Esophagus mucosa (tissue), 1 donor: ENCODE measurements at regions not wholly inside any gene's neighbourhood (a gene's known extent, or its start where the extent isn't known, plus 50 kb on each side); places are given as distances from the start of the nearest gene placed in this dataset.
"Not testable (repeated sequence)": the region's sequence is repeated elsewhere in the genome, so short reads cannot be mapped to it uniquely, and the experiment has no call there.

Experiments
- ATAC-seq: fragments of 200-7000 bp; cut with Tn5 transposase; one replicate; pipeline ENCODE4 v1.9.1; 2020
- donor health status: DM: yes; HTN: yes; CAD: no.

DNA sequence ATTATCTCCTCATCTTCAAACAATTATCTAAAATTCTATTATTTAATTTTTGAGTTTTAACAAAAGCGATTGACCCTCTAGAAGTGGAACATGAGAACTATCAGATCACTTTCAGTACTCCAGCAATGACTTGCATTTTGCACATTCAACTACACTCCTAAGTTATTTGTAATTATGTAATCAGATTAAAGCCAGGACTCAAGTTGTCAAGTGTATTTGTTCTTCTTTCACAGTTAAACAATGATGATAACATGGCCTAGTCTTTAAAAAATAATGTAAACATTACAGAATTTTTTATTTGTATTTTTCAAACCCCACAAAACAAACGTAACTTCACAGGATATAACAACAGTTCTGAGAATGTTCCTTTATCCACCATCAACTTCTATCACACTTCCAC lies 2148.9 kb upstream of the ACO1 start:
- no peak for ATAC-seq

DNA sequence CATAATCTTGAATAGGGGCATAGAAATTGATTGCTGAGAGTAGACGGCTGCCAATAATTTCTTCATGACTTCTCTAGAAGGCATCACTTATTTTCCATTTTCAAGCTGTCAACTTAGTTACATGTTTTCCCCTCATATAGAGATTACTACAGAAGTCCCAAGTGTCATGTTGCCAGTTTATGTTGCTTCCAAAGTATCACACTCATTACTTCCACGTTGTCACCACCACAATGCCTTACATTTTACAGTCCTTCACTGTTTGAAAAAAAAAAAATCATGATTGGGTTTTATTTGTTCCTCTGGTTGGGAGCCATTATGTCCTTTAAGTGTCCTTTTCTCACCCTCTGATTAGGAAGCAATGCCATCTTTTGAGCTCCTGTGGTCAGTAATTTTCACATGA lies 2144.6 kb upstream of the ACO1 start:
- ATAC-seq, result no peak

DNA sequence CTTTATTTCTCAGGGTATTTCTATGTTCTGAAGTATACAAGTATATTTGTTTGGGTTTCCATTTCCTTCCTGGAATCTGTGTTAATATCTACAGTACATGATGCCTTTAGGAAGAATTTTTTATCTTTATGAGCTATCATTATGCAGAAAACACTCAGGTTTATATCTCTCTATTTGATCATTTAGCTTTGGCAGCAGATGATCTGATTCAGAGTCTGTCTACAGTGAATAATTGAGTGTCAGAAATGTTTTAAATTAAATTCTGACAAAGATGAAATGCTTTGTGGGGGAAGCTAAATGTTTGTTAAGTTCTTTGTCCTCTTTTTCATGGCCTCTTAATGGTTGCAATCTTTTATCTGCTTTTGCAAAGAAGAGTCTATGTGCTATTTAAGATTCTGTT lies 2141.0 kb upstream of the ACO1 start:
- ATAC-seq, result no peak

DNA sequence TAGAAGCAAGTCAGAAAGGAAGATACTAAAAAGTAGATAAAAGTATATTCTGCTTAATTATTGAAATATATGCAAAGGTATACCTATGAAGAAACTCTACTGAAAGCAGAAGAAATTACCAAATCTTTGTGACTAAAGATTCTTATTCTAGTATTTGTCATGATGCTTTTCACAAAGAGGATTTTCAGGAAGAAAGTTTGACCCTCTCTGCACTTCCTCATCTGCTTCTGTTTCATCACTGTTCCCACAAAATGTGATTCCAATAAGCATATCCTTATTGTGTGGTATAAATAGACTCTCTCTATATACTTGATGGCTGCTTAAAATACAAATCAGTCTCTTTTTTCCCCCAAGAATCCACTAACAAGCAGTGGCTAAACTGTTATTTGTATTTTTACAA lies 2139.6 kb upstream of the ACO1 start:
- ATAC-seq, result no peak

DNA sequence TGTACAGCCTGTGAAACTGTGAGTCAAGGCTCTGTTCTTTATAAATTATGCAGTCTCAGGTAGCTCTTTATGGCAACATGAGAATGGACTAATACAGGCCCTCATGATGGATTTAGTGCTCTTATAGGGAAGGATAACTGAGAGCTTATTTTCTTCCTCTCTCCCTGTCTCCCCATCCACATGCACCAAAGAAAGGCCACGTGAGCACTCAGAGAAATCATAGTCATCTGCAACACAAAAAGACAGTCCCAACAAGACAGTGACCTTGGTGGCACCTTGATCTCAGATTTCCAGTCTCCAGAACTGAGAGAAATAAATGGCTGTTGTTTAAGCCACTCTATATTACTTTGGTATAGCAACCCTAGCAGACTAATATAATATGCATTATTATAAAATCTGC lies 2133.6 kb upstream of the ACO1 start:
- no peak for ATAC-seq

DNA sequence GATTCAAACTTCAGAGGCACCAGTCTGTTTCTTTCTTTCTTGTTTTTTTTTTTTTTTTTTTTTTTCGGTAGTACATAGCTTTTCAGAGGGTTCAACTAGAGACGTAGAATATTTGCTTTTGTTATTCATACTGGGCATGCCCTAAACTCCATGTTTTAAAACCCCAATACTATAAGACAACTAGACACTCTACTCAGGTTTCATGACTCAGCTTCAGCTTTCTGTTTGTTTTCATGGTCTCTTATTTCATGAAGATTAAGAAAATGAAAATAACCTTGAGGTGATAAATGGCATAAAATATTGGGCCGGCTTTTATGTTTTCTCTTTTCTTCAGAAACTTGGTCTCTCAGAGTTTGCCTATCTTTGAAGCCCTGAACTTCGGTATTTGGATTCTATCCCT lies 2126.3 kb upstream of the ACO1 start:
- ATAC-seq, result no peak

DNA sequence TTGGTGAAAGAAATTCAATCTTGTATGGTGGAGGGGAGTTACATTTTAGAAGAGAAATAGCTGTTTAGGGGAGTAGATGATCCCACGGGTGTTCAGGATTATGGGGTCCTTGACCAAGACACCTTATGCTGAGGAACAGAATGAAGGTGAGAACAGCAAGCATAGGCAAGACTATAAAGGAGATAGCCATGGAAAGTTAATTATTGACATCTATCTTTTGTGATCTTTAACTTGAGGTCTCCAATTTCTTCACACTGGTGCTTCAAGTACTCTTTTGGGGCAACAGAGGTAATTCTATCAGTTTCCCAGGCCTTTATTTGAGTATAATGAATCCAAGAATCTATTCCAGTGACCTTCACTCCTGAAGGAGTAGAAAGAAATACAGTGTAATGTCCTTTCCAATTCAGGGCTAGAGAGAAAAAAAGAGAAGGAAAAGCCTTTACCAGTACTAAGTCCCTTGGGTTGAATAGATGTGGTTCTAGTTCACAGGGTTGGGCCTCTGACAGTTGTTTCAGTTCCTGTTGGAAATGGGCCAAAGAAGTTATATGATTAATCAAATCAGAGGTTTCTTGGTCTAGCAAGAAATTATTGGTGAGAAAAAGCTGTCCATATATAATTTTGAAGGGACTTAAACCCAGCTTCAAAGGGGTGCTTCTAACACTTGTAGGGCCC lies 2104.1 kb upstream of the ACO1 start:
- ATAC-seq, result no peak

DNA sequence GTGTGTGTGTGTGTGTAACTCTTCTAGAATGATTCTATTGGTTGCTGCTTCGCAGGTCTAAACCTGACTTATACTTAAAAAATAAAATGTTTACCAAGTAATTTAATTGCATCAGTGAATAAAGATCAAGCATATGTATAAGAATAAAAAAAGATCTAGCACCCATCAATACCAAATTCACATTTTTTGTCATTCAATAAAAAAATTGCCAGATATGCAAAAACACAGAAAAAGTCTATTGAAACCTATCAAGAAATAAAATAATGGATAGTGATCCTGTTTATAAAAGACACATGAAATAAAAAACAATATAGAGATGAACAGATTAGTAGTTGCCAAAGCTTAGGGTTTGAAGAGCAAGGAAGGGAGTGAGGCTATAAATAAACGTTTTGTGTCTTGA lies 2095.0 kb upstream of the ACO1 start:
- no peak for ATAC-seq

DNA sequence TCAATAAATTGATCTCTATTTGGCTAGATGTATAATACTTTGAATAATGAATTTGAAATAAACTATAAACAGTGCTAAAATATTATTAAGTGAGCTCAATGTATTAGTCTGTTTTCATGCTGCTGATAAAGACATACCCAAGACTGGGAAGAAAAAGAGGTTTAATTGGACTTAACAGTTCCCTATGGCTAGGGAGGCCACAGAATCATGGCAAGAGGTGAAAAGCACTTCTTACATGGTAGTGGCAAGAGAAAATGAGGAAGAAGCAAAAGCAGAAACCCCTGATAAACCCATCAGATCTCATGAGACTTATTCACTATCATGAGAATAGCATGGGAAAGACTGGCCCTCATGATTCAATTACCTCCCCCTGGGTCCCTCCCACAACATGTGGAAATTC lies 2092.4 kb upstream of the ACO1 start:
- not testable (repeated sequence) for ATAC-seq

DNA sequence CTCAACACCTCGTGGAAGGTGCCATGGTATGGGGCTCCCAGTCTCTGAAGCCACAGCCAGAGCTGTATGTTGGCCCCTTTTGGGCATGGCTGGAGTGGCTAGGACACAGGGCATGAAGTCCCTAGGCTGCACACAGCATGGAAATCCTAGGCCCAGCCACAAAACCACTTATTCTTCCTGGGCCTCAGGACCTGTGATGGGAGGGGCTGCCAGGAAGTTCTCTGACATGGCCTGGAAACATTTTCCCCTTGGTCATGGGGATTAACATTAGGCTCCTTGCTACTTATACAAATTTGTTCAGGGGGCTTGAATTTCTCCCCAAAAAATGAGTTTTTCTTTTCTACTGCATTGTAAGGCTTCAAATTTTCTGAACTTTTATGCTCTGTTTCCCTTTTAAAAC lies 2091.2 kb upstream of the ACO1 start:
- no peak for ATAC-seq

DNA sequence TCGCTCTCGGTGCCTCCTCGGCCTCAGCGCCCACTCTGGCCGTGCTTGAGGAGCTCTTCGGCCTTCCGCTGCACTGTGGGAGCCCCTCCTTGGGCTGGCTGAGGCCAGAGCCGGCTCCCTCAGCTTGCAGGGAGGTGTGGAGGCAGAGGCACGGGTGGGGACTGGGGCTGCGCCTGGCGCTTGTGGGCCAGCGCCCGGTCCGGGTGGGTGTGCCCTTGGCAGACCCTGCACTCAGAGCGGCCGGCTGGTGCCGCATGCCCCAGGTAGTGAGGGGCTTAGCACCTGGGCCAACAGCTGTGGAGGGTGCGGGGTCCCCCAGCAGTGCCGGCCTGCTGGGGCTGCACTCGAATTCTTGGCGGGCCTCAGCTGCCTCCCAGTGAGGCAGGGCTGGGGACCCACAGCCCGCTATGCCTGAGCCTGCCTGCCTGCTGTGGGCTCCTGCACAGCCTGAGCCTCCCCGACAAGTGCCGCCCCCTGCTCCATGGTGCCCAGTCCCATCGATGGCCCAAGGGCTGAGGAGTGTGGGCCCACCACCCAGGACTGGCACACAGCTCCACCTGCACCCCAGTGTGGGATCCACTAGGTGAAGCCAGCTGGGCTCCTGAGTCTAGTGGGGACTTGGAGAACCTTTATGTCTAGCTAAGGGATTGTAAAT lies 2085.2 kb upstream of the ACO1 start:
- no peak for ATAC-seq

DNA sequence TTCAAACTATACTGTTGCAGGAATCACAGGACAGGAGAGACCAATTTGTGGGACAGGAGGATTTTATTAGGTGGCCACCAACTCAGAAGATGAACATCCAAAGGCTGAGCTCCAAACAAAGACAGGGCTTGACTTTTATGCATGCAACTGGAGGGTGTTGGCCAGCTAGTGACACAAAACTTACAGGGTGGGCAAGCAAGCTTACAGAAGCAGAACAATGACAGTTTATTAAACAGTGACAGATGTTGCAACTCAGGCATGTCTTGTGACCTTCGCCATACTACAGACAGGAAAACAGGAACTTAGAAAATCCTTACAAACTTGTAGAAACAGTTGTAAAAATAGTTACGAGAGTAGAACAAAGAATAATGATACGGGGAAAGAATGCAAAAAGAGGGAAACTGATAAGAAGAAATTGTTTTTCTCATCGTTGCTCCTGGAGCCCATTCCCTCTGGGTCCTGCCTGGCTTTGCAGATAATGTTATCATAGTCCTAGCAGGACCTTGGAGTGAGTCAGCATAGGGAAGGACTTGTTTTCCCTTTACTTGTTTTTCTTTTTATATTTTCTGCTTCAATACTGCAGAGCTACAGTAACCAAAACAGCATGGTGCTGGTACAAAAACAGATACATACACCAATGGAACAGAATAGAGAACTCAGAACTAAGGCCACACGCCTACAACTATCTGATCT lies 2083.0 kb upstream of the ACO1 start:
- ATAC-seq, result no peak

DNA sequence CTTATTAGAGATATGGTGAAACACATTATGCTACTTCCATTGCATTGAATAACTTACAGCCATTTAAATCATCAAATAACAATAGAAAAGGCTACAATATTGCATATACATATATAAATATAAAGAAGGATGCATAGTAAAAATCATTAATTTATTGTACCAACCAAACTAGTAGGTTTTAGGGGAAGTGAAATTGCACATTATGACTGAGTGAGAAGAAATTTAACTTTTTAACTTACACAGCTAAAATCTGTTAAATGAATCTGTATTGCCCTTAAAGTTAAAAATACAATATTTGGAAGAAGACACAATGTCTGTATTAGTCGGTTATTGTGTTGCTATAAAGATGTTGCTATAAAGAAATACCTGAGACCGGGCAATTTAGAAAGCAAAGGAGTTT lies 2073.7 kb upstream of the ACO1 start:
- ATAC-seq, result no peak

DNA sequence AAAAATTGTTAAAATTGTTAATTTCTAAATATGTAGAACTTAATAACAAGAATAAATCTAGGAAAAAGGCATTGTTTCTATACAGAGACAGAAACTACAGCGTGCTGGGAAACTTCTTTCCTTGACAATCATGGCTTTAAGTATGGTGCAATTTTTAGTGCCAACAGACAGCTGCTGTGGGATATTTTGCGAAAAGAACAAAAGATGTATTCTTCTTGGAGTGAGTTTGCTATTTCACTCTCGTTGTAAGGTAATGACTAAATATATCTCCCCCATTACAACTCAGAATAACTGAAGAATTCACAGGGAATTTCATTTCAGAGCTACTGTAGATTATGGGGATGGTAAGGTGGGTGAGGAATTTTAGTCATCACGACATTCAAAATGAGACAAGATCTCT lies 2055.0 kb upstream of the ACO1 start:
- ATAC-seq, result no peak

DNA sequence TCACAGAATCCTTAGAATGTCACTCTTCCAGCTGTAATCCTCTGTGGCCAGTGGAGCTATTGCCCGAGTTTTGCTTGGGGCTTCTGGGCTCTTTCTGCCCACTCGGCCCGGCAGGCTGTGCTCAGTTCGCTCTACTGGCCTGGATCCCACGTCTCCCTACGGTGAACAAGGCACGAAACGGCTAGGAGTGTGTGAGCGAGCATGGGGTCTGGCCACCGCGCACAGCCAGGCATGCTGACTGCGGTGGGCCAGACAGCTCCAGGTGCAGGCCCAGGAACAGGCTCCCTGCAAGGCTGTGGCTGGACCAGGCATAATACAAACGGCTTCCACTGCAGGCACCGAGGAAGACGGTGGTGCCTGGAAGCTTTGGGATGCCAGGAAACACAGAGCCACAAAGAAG lies 2035.5 kb upstream of the ACO1 start:
- no peak for ATAC-seq

DNA sequence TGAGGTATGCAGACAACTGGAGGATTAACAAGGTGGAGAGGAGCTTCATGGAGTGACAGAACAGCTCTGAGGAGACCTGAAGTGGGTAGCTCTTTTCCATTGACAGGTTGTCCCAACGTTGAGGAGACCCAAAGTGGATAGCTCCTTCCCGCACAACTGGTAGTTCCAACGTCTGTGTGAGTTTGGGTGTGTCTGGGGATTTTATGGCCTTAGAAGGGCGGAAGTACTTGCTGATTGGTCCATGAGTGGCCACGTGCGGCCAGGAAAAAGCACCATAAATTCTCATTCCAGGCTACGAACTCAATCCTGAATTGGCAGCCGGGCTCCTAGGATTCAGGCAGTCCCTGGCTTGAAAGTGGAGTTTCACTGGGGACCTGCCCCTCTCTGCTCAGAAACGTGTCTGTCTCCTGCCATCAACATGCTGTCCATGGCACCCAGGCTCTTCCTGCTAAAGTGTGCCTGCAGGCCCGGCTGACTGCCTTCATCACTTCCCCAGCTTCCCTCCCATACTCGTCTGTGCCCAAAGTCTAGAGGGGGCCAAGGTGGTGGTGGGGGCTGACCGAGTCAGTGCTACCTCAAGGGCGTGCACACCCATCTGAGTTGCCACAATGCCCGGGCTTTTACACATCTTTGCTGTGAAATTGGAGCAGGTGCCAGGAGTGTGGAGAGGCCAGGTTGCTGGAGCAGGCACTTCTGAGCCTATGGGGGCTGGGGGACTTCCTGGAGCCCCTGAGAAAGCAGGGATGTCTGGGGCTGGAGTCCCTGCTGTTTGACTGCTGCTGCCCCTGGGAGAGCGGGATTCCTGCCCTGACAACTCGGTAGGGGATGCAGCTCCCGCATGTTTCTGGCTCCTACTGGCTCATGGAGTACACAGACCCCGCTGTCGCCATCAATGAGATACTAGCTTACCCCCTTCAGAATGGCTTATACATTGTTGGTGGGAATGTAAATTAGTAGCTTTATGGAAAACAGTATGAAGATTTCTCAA lies 2034.6 kb upstream of the ACO1 start:
- ATAC-seq, result no peak

DNA sequence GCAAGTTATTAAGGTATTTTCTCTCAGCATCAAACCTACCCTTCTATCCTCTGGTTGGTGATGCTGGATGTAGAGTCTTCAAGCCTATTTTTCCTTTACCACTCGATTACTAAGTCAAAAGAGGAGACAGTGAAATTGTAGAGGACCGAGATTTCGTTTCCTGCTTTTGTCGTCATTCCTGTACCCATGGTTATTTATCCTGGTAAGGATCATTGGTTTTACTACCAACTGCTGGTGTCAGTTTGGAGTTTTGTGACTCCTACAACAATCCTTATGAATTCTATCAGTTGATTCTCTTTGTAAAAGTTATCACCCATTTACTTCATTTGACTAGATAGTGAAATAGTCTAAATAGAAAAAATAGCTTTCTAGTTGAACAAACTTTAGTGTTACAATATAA lies 2028.2 kb upstream of the ACO1 start:
- no peak for ATAC-seq

DNA sequence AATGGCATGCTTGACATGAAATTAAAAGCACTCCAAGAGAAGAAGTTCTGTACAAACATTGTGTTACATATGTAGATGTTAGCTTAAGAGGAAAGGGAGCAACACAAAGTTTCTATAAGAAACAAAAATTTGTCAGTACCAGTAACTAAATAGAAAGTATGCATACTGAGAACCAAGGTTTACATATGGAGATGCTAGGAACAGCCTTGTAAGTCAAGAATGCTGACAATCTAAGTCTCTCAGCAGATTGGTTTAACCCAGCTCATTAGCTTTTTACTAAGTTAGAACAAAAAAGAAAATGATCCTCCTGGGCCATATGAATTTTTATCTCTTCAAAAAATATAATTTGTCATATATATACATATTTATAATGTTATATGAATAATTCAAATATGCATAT lies 2022.1 kb upstream of the ACO1 start:
- ATAC-seq, result no peak

DNA sequence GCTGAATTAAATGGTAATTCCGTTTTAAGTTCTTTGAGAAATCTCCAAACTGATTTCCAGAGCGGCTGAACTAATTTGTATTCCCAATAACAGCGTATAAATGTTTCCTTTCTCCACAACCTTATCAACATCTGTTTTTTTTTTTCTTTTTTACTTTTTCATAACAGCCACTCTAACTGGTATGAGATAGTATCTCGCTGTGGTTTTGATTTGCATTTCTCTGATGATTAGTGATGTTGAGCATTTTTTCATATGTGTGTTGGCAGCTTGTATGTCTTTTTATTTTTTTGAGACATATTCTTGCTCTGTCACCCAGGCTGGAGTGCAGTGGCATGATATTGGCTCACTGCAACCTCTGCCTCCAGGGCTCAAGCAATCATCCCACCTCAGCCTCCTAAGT lies 2018.3 kb upstream of the ACO1 start:
- ATAC-seq, result not testable (repeated sequence)

DNA sequence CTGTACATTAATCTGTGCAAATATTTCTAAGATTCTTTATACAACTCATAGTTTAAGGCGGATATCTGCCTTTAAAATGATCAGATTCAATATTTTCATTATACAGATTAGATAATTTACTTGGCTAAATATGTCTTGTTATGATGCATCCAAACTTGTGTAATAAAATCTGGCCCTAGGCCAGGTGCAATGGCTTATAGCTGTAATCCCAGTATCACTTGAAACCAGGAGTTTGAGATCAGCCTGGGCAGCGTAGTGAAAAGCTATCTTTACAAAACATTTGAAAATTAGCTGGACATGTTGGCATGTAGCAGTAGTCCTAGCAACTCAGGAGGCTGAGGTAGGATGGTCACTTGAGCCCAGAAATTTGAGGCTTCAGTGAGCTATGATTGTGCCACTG lies 2002.2 kb upstream of the ACO1 start:
- ATAC-seq, result no peak

DNA sequence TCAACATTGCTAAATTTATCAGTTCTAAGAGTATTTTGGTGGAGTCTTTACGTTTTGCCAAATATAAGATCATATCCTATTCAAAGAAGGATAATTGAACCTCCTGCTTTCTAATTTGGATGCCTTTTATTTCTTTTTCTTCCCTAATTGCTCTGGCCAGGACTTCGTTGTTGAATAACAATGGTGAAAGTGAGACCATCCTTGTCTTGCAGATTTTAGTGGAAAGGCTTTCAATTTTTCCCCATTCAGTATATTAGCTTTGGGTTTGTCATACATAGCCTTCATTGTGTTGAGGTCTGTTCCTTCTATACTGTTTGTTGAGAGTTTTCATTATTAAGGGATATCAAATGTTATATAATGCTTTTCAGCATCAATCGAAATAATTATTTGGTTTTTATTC lies 1974.2 kb upstream of the ACO1 start:
- no peak for ATAC-seq

DNA sequence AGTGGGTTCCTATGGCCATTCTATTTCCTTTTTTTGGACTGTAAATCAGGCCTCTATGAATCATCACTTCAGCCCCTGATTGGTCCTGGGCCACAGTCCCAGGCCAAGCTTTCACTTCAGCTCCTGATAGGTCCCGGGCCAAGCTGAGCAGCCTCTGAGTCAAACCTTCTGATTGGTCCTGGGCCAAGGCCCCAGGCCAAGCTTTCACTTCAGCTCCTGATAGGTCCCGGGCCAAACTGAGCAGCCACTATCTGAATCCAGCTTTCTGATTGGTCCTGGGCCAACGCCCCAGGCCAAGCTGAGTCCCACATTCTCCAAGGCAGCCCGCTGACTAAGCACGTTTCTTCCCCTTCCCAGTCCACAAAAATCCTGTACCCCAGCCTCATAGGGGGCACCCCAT lies 1972.9 kb upstream of the ACO1 start:
- no peak for ATAC-seq

DNA sequence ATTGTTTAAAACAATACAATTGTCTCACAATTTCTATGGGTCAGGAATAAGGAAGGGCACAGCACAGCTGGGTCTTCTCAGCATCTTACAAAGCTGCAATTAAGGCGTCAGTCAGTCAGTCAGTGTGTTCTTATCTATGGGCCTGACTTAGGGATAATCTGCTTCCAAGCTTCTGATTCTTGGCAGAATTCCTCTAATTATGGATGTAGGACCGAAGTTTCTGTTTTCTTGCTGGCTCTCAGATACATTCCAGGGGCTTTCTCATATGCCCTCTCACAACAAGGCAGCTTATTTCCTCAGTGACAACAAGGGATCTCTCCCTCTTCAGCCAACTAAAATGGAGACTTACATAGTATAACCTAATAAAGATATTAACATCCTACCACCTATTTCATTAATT lies 1925.3 kb upstream of the ACO1 start:
- ATAC-seq, result no peak
